H9 (cell line): ENCODE measurements at regions not wholly inside any gene's neighbourhood (a gene's known extent, or its start where the extent isn't known, plus 50 kb on each side); places are given as distances from the start of the nearest gene placed in this dataset.
"Not testable (repeated sequence)": the region's sequence is repeated elsewhere in the genome, so short reads cannot be mapped to it uniquely, and the experiment has no call there.

ENCODE experiments used
- DNase-seq: peaks from one replicate; pipeline ENCODE4 v3.0.0-alpha.2; 2017
- H2AFZ ChIP-seq: one replicate; pipeline ENCODE4 v1.6.1; 2013; ENCODE audit warnings: mild to moderate bottlenecking, low read length, control low read depth, moderate library complexity
- H2AK5ac ChIP-seq: 2 replicates; pipeline ENCODE4 v1.6.1; 2013; ENCODE audit warnings: low read length, control low read depth, mixed read lengths; ENCODE audit not compliant: insufficient read length
- H2BK120ac ChIP-seq: one replicate; pipeline ENCODE4 v1.6.1; 2013; ENCODE audit warnings: low read depth, mild to moderate bottlenecking, low read length, control low read depth, inconsistent platforms; ENCODE audit not compliant: poor library complexity, severe bottlenecking
- H2BK12ac ChIP-seq: 2 replicates; pipeline ENCODE4 v1.6.1; 2013; ENCODE audit warnings: low read length, control low read depth, mixed read lengths, low read depth; ENCODE audit not compliant: insufficient read length
- H2BK15ac ChIP-seq: 2 replicates; pipeline ENCODE4 v1.6.1; 2013; ENCODE audit warnings: low read depth, low read length, control low read depth
- H2BK20ac ChIP-seq: one replicate; pipeline ENCODE4 v1.6.1; 2013; ENCODE audit warnings: low read depth, mild to moderate bottlenecking, low read length, control low read depth, inconsistent platforms; ENCODE audit not compliant: poor library complexity, severe bottlenecking
- H2BK5ac ChIP-seq: 2 replicates; pipeline ENCODE4 v1.6.1; 2013; ENCODE audit warnings: low read length, control low read depth, mixed read lengths; ENCODE audit not compliant: insufficient read length
- H3K14ac ChIP-seq: 2 replicates; pipeline ENCODE4 v1.6.1; 2013; ENCODE audit warnings: low read length, control low read depth; ENCODE audit not compliant: insufficient read depth
- H3K18ac ChIP-seq: 2 replicates; pipeline ENCODE4 v1.6.1; 2013; ENCODE audit warnings: low read depth, mild to moderate bottlenecking, mixed read lengths, low read length, control low read depth; ENCODE audit not compliant: insufficient read length
- H3K23ac ChIP-seq: 2 replicates; pipeline ENCODE4 v1.6.1; 2013; ENCODE audit warnings: low read length, control low read depth, mixed read lengths, low read depth; ENCODE audit not compliant: insufficient read length
- H3K23me2 ChIP-seq: 2 replicates; pipeline ENCODE4 v1.6.1; 2013; ENCODE audit warnings: low read depth, mild to moderate bottlenecking, mixed read lengths, low read length, control low read depth; ENCODE audit not compliant: insufficient read length, poor library complexity, severe bottlenecking
- H3K27ac ChIP-seq: 2 replicates; pipeline ENCODE4 v1.5.1; 2013; ENCODE audit warnings: low read length, control low read depth, mixed read lengths, low read depth; ENCODE audit not compliant: insufficient read length
- H3K27me3 ChIP-seq: 2 replicates; pipeline ENCODE4 v1.6.1; 2013; ENCODE audit warnings: low read length, control low read depth, inconsistent platforms; ENCODE audit not compliant: insufficient read depth
- H3K4ac ChIP-seq: 2 replicates; pipeline ENCODE4 v1.6.1; 2013; ENCODE audit warnings: low read depth, mild to moderate bottlenecking, control low read depth, inconsistent platforms, low read length, moderate library complexity
- H3K4me1 ChIP-seq: 2 replicates; pipeline ENCODE4 v1.6.1; 2013; ENCODE audit warnings: low read length, control low read depth, inconsistent platforms; ENCODE audit not compliant: insufficient read depth
- H3K4me2 ChIP-seq: 2 replicates; pipeline ENCODE4 v1.6.1; 2013; ENCODE audit warnings: low read length, control low read depth, mixed read lengths; ENCODE audit not compliant: insufficient read length, insufficient read depth
- H3K56ac ChIP-seq: 2 replicates; pipeline ENCODE4 v1.6.1; 2013; ENCODE audit warnings: low read depth, mild to moderate bottlenecking, mixed read lengths, low read length, control low read depth; ENCODE audit not compliant: insufficient read length
- H3K79me1 ChIP-seq: 2 replicates; pipeline ENCODE4 v1.6.1; 2013; ENCODE audit warnings: low read depth, mild to moderate bottlenecking, moderate library complexity, low read length, control low read depth, inconsistent platforms; ENCODE audit not compliant: insufficient read depth, poor library complexity, severe bottlenecking
- H3K79me2 ChIP-seq: 2 replicates; pipeline ENCODE4 v1.6.1; 2013; ENCODE audit warnings: low read length, control low read depth, inconsistent platforms; ENCODE audit not compliant: insufficient read depth
- H3K9ac ChIP-seq: 2 replicates; pipeline ENCODE4 v1.6.1; 2013; ENCODE audit warnings: low read length, control low read depth, mixed read lengths; ENCODE audit not compliant: insufficient read length; ENCODE audit errors: extremely low read depth
- H3K9me3 ChIP-seq: one replicate; pipeline ENCODE4 v1.6.1; 2013; ENCODE audit warnings: low read depth, low read length, inconsistent platforms; ENCODE audit not compliant: control insufficient read depth
- H3T11ph ChIP-seq: one replicate; pipeline ENCODE4 v1.6.1; 2013; ENCODE audit warnings: mild to moderate bottlenecking, low read length, control low read depth, inconsistent platforms
- H4K20me1 ChIP-seq: one replicate; pipeline ENCODE4 v1.6.1; 2013; ENCODE audit not compliant: control insufficient read depth, insufficient read length, insufficient read depth
- H4K5ac ChIP-seq: 2 replicates; pipeline ENCODE4 v1.6.1; 2013; ENCODE audit warnings: low read depth, mild to moderate bottlenecking, mixed read lengths, low read length, control low read depth; ENCODE audit not compliant: insufficient read length
- H4K8ac ChIP-seq: replicated peaks from 2 replicates; pipeline ENCODE4 v1.6.1; 2013; ENCODE audit warnings: low read length, control low read depth, mixed read lengths, low read depth; ENCODE audit not compliant: insufficient read length
- H4K91ac ChIP-seq: 2 replicates; pipeline ENCODE4 v1.6.1; 2013; ENCODE audit warnings: low read depth, mild to moderate bottlenecking, moderate library complexity, mixed read lengths, low read length, control low read depth; ENCODE audit not compliant: insufficient read length
- H3K27ac Mint-ChIP-seq, 3 experiments: 2 replicates in 2 of 3; 3 replicates in 1 of 3; pipeline ENCODE4 v1.8.0; 2020 to 2021; ENCODE audit warnings: mixed read lengths in 3 of 3, mild to moderate bottlenecking in 1 of 3, moderate library complexity in 1 of 3
- H3K27me3 Mint-ChIP-seq: 2 replicates; pipeline ENCODE4 v1.8.0; 2021; ENCODE audit warnings: low read depth, mild to moderate bottlenecking, moderate library complexity, mixed read lengths
- H3K36me3 Mint-ChIP-seq, 3 experiments: 2 replicates in 2 of 3; 3 replicates in 1 of 3; pipeline ENCODE4 v1.8.0; 2020 to 2021; ENCODE audit warnings: low read depth in 3 of 3, mixed read lengths in 3 of 3; ENCODE audit not compliant: insufficient read depth in 1 of 3
- H3K4me1 Mint-ChIP-seq, 2 experiments: 2 replicates each; pipeline ENCODE4 v1.8.0; 2020; ENCODE audit warnings: mixed read lengths in 2 of 2
- H3K4me3 Mint-ChIP-seq, 2 experiments: 2 replicates in 1 of 2; 3 replicates in 1 of 2; pipeline ENCODE4 v1.8.0; 2020 to 2021; ENCODE audit warnings: mild to moderate bottlenecking in 2 of 2, mixed read lengths in 2 of 2, moderate library complexity in 1 of 2
- H3K9me3 Mint-ChIP-seq, 2 experiments: 2 replicates in 1 of 2; 3 replicates in 1 of 2; pipeline ENCODE4 v1.8.0; 2020; ENCODE audit warnings: mild to moderate bottlenecking in 2 of 2, mixed read lengths in 2 of 2, moderate library complexity in 1 of 2
- CTCF ChIP-seq: fragments of 200-600 bp; sonication (generic); conservative IDR thresholded peaks from 3 replicates; pipeline ENCODE4 v1.8.0; 2021; ENCODE audit warnings: antibody characterized with exemption, mild to moderate bottlenecking
- WGBS: extraction: QIAGEN DNeasy Blood & Tissue Kit; methylation state at CpG from one replicate; pipeline ENCODE4 v1.1.7; 2013; ENCODE audit warnings: missing lambda C conversion rate, low lambda C conversion rate, mixed read lengths; ENCODE audit not compliant: insufficient read length; ENCODE audit errors: extremely low coverage; 5-methylcytosine and 5-hydroxymethylcytosine counted together

GRCh38 chr7:106442476-106442875 is 157.7 kb upstream of the NAMPT start:
- Histone ChIP-seq H3K4ac (no peak overlapping the region), H3T11ph (no peak overlapping the region), H2AFZ (no peak overlapping the region), H3K27ac (no peak overlapping the region), H2BK15ac (no peak overlapping the region), H3K18ac (no peak overlapping the region), H3K9ac (no peak overlapping the region), H2BK20ac (no peak overlapping the region), H2BK120ac (no peak overlapping the region), H3K79me1 (no peaks in the 10 kb centered on the region), H3K4me2 (no peak overlapping the region), H3K9me3 (no peaks in the 10 kb centered on the region), H3K23ac (no peak overlapping the region), H4K5ac (no peak overlapping the region), H4K8ac (no peak overlapping the region), H2BK12ac (no peak overlapping the region), H3K79me2 (no peaks in the 10 kb centered on the region), H2AK5ac (no peak overlapping the region), H4K91ac (no peak overlapping the region), H3K56ac (no peak overlapping the region), H3K23me2 (no peaks in the 10 kb centered on the region), H4K20me1 (no peaks in the 10 kb centered on the region), H3K4me1 (no peaks in the 10 kb centered on the region), H3K14ac (no peak overlapping the region), H3K27me3 (no peaks in the 10 kb centered on the region), H2BK5ac (no peak overlapping the region)
- no peak overlapping the region for H3K27ac Mint-ChIP-seq
- no peak for DNase-seq
- no peak overlapping the region for H3K4me3 Mint-ChIP-seq
- H3K36me3 Mint-ChIP-seq = peaks cover 4 to 9% (median 9%) of the 10 kb centered on the region in 3 experiments; a peak in 6 of 7 replicates
- peaks cover 4% of the 10 kb centered on the region for H3K27me3 Mint-ChIP-seq
- no peaks in the 10 kb centered on the region for H3K4me1 Mint-ChIP-seq
- H3K9me3 Mint-ChIP-seq = peaks cover 21 to 26% of the 10 kb centered on the region in 2 experiments
- WGBS = no CpG with 5 or more reads among the region's 1 CpG
- no peak for TF ChIP-seq CTCF

- not testable (repeated sequence) for H3T11ph ChIP-seq, H3K27me3 Mint-ChIP-seq, H3K9me3 ChIP-seq, H4K5ac ChIP-seq, H3K4me2 ChIP-seq, H2BK15ac ChIP-seq, H3K27ac Mint-ChIP-seq, H4K91ac ChIP-seq, H2BK20ac ChIP-seq, H3K56ac ChIP-seq, H4K8ac ChIP-seq, H3K79me1 ChIP-seq, H2AK5ac ChIP-seq, H3K4me3 Mint-ChIP-seq, H4K20me1 ChIP-seq, H3K36me3 Mint-ChIP-seq, H2BK12ac ChIP-seq, H3K14ac ChIP-seq, H3K27me3 ChIP-seq, H3K4me1 Mint-ChIP-seq, H3K79me2 ChIP-seq, H3K23ac ChIP-seq, H2BK120ac ChIP-seq, H3K23me2 ChIP-seq, H3K4ac ChIP-seq, H3K27ac ChIP-seq, H3K9ac ChIP-seq, H3K4me1 ChIP-seq, DNase-seq, H2BK5ac ChIP-seq, H2AFZ ChIP-seq, H3K18ac ChIP-seq
- peaks cover 24 to 33% of the 10 kb centered on the region in 2 experiments for H3K9me3 Mint-ChIP-seq
- WGBS = no CpG with 5 or more reads among the region's 2 CpGs
These were observed 156.6 kb upstream of the NAMPT start for GRCh38 chr7:106441343-106441742.
